GM18861 (cell line): ENCODE measurements at regions not wholly inside any gene's neighbourhood (a gene's known extent, or its start where the extent isn't known, plus 50 kb on each side); places are given as distances from the start of the nearest gene placed in this dataset.

Experiments
- ATAC-seq: cut with Tn5 transposase; IDR thresholded peaks from one replicate; pipeline ENCODE4 v1.9.1; 2021; ENCODE audit not compliant: unreplicated experiment

GRCh38 chr16:65781855-65782254 lies 584.6 kb upstream of the CDH5 start:
- ATAC-seq: no peak

GRCh38 chr16:65781363-65781762 lies 585.1 kb upstream of the CDH5 start:
- no peak for ATAC-seq

DNA sequence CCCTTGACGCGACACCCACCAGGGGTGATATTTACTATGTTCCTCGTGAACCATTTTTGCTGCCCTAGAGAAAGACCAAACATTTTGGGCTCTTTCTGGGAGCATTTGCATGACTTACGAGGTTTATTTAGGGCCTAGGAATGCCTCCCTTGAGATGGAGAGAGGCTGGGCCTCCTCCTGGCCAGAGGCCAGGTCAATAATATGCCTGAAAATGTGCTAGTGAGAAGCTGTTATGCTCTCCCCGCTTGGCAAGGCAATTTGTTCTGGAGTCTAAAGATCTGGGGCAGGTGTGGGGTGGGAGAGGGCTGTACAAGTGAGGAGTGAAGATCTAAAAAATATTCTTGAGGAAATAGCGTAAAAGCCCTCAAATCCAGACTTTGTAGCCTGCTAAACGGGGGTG lies 587.3 kb upstream of the CDH5 start:
- no peak for ATAC-seq

DNA sequence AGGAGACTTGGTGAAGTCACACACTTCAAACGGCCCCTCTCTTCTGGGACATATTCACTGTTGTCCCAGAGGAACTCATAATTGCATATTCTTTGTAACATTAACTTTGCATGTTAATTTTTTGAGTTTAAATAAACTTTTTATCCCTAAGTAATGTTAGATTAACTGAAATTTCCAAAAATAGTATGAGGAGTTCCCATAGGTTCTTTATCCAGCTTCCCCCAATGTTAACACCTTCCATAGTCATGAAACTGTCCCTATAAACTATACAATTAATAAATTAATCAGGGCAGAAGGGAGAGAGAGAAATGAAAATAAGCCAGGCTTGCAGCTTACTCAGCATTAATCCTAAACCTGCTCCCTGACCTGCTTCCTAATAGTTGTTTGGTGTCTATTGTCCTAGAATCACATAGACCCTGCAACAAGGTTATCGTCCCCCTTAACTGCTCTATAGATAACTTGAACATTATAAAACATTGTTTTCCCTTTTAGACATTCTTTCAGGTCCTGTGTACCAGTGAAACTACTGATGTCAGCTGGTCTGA lies 589.8 kb upstream of the CDH5 start:
- no peak for ATAC-seq

DNA sequence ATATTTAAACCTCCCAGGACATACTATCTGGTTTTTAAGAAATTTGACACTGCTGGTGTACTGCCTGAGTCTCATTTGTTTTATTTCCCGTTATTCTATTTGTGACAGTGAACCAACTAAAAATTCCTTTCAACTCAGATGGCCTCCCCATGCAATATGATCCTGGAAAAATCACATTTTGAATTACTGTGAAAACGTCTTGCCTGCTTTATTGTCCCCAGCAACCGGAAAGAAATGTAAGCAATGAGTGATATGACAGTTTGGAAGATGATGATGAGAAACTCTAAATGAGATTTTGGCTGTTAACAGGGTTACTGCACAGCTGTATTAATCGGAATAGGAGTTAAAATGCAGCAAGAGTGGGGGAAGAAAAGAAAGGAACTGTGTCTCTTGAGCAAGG lies 590.7 kb upstream of the CDH5 start:
- ATAC-seq: no peak

DNA sequence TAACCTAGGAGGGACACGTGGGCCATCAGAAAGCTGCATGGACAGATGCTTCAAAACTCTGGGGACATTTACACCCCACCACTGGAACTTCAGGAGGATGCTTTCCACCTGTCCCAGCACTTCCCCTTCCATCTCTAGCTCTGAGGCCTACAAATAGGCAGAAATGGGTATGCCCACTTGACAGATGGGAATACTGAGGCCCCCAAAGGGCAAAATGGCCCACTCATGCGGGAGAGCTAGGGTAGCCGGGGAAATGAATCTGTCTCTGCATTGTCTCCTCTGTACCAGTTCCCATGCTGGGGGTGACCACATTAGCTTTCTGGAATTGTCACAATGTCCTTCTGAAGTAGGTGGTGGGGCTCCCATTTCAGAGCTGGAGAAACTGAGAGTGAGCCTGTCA lies 592.1 kb upstream of the CDH5 start:
- no peak for ATAC-seq

- no peak for ATAC-seq
Observed at GRCh38 chr16:65773301-65773874, 593.1 kb upstream of the CDH5 start.

DNA sequence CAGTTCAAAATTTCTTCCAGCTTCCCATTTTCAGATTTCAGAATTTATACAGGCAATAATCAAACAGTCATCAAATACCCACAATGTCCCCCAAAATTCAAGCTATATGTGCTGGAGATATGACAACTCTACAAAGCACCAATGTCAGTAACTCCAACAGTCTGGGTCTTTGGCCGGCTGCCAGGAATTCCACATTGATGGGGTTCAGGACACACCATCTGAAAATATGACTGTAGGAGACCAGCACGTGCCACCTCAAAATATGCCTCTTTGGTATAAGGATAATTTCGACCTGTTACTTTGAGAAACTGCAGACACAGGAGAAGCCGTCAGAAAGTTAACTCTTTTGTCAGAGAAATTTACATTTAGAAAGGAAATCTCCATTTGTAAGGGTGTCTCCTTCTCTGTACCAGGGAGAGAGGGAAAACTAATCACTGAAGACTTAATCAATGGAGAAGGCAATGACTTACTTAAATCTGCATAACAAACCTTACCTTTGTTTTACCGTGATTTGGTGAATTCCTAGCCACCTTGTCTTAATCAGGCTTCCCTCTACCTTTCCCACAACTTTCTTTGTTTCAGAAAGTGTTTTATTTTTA lies 594.3 kb upstream of the CDH5 start:
- ATAC-seq: no peak

- no peak for ATAC-seq
Observed at GRCh38 chr16:65771707-65772106, 594.8 kb upstream of the CDH5 start.

GRCh38 chr16:65770752-65771151 lies 595.7 kb upstream of the CDH5 start:
- ATAC-seq: no peak

DNA sequence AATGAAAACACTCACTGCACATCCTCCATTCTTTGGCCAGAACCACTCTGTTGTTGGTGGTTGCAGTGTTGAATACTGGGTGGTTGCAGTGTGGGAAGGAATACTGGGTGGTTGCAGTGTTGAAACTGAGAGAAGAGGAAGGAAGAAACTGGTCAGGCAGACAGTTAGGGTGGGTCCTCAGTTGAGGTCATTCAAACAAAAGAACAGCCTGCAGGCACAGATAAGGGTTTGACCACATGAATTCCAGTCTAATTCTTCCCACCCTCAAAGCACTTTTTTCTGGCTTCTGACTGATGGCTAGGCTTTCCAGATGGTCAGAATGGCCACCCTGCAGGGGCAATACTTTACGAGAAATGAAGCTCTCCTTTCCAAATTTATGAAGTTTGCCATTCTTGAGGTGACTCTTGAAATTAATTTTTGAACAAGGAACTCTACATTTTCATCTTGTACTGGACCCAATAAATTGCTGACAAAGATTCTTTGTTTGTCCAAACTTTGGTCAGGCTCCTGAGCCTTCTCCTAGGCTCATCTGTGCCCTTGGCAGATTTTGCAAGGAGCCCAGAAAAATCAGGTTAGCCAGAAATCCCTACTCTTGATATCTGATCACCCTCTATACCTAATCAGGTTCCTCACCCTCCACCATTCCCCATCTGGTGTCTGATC lies 596.6 kb upstream of the CDH5 start:
- ATAC-seq: no peak

DNA sequence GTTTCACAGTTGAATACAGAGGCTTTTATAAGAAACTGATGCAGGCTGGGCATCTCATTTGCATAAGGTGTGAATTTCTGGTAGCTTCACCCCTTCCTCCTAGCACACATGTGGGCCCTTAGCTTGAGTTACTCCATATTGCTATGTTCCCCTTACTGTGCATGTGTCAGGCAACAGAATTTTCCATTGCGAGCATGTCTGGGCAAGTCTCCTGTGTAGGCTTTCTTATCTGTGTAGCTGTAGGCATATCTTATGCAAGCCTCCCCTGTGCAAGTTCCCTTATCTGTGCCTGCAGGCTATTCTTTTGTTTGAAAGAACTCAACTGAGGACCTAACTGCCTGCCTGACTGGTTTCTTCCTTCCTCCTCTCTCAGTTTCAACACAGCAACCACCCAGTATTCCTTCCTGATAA lies 597.4 kb upstream of the CDH5 start:
- no peak for ATAC-seq

DNA sequence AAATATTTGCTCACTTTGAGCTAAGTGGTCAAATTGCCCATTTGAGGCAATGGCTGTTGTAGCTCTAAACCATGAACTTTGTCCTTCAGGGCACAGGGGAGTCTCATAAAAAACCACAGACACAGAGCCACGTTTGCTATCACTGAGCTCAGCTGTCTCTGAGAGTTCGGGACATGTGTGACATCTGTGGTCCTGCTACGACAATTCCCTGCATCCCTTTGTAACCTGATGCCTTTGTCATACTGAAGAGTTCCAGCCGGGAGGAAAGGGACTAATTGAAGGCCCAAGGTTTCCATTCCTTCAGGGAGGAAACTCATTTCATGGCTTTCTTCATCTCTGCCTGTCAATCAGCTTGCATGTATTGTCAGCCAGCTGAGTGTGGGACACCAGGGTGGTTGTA lies 599.4 kb upstream of the CDH5 start:
- no peak for ATAC-seq

DNA sequence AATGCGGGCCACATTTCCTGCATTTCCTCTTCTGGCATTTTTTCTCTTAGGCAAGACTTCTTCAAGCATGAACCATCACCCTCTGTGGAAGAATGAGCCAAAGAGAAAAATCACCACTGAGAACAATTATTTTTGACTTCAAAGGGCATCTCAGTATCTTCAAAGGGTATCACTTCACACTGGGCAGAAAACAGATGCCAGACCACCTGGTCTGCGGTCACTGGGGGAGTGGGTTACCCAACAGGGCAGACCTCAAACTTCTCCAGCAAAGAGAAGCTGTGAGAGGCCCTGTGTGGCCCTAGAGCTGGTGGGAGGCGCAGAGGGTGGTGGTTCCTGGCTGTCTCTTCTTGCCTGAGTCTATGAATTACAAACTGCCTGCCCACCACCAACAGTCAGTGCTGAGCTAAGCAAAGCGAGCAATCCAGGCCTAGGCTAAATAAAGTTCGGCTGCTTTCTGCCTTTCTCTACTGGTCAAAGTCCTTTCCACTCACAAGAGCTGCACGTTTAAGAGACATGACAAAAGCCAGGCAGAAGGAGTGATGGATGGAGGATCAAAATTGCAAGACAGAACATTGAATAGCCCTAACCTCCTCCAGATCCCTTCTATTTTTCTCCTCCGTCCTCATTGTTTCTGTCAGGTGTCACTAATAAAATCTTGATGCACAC lies 602.7 kb upstream of the CDH5 start:
- ATAC-seq: no peak

- ATAC-seq: no peak
Observed at GRCh38 chr16:65760874-65761273, 605.6 kb upstream of the CDH5 start.

DNA sequence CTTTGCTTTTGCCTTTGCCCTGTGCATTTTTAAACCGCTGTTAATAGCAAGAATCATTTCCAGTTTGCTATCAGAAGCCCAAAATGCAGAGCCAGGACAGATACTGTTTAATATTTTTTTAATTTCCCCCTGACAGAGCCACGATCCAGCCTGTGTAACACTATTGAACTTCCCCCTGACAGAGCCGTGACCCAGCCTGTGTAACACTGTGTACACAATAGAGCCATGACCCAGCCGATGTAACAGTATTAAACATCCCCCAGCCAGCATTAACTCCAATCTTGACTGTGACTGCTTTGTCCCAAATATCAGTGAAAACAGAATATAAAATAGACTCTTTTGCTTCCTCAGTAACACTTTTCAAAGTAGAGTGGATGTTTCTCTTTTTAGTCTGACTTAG lies 607.9 kb upstream of the CDH5 start:
- ATAC-seq: no peak

GRCh38 chr16:65757064-65757463 lies 609.4 kb upstream of the CDH5 start:
- no peak for ATAC-seq

GRCh38 chr16:65756163-65756562 lies 610.3 kb upstream of the CDH5 start:
- ATAC-seq: no peak

- ATAC-seq: no peak
Observed at GRCh38 chr16:65754820-65755691, 611.4 kb upstream of the CDH5 start.

GRCh38 chr16:65752522-65752844 lies 614.0 kb upstream of the CDH5 start:
- no peak for ATAC-seq
